T47D (cell line): ENCODE measurements at regions not wholly inside any gene's neighbourhood (a gene's known extent, or its start where the extent isn't known, plus 50 kb on each side); places are given as distances from the start of the nearest gene placed in this dataset.
"Not testable (repeated sequence)": the region's sequence is repeated elsewhere in the genome, so short reads cannot be mapped to it uniquely, and the experiment has no call there.

Source experiments
- DNase-seq, 2 experiments: peaks; one replicate each; pipeline versions ENCODE4 v3.0.0 to v3.0.0-alpha.2; 2011 to 2012; ENCODE audit warnings: low read depth in 1 of 2, low spot score in 1 of 2
- JUND ChIP-seq: IDR thresholded peaks from 2 replicates; pipeline ENCODE4 v1.6.1; 2012; ENCODE audit warnings: low read depth
- in situ Hi-C: cut with HindIII; loops from 2 replicates; pipeline ENCODE4 v1.10.0; 2016; ENCODE audit warnings: low sequenced_read_pairs, low pct_unique_long_range_greater_than_20kb

- no peak for TF ChIP-seq JUND
- no peak for DNase-seq
- in situ Hi-C loops: no loop called here
Observed at GRCh38 chr4:115609631-115610030, 496.2 kb upstream of the NDST4 start.

GRCh38 chr4:115607311-115607710, 493.9 kb upstream of the NDST4 start:
- DNase-seq: no peak
- TF ChIP-seq JUND: no peak
- in situ Hi-C loops: no loop called here

GRCh38 chr4:115596265-115597001, 483.0 kb upstream of the NDST4 start:
- no peak for DNase-seq
- in situ Hi-C loops: no loop called here
- no peak for TF ChIP-seq JUND

- in situ Hi-C loops: no loop called here
- no peak for DNase-seq
- TF ChIP-seq JUND: no peak
Observed at GRCh38 chr4:115580901-115581300, 467.5 kb upstream of the NDST4 start.

- no peak for TF ChIP-seq JUND
- DNase-seq: no peak
- in situ Hi-C loops: no loop called here
Observed at GRCh38 chr4:115575851-115576250, 462.4 kb upstream of the NDST4 start.

GRCh38 chr4:115562506-115562905, 449.1 kb upstream of the NDST4 start:
- no peak for DNase-seq
- no peak for TF ChIP-seq JUND
- in situ Hi-C loops: no loop called here

GRCh38 chr4:115548123-115548522, 434.7 kb upstream of the NDST4 start:
- in situ Hi-C loops: no loop called here
- TF ChIP-seq JUND: no peak
- no peak for DNase-seq

- in situ Hi-C loops: no loop called here
- DNase-seq: peak in 1 of 2 experiments; percentile 24
- no peak for TF ChIP-seq JUND
Observed at GRCh38 chr4:115537387-115537786, 424.0 kb upstream of the NDST4 start.

GRCh38 chr4:115529126-115529525, 415.7 kb upstream of the NDST4 start:
- no peak for TF ChIP-seq JUND
- in situ Hi-C loops: no loop called here
- no peak for DNase-seq

GRCh38 chr4:115519476-115519875, 406.1 kb upstream of the NDST4 start:
- DNase-seq, in situ Hi-C loops: not testable (repeated sequence)

GRCh38 chr4:115515772-115516171, 402.4 kb upstream of the NDST4 start:
- no peak for TF ChIP-seq JUND
- in situ Hi-C loops: no loop called here
- DNase-seq: no peak

- in situ Hi-C loops: no loop called here
- TF ChIP-seq JUND: no peak
- no peak for DNase-seq
Observed at GRCh38 chr4:115515366-115515765, 401.9 kb upstream of the NDST4 start.

GRCh38 chr4:115514675-115515074, 401.3 kb upstream of the NDST4 start:
- in situ Hi-C loops: no loop called here
- DNase-seq: no peak
- no peak for TF ChIP-seq JUND

GRCh38 chr4:115505326-115505725, 391.9 kb upstream of the NDST4 start:
- no peak for DNase-seq
- in situ Hi-C loops: no loop called here
- no peak for TF ChIP-seq JUND
